Naive B cell (primary cell): ENCODE measurements at regions not wholly inside any gene's neighbourhood (a gene's known extent, or its start where the extent isn't known, plus 50 kb on each side); places are given as distances from the start of the nearest gene placed in this dataset.

Experiments used
- ATAC-seq, 2 donors: fragments of 150-1000 bp; cut with Tn5 transposase; 2 replicates each; pipeline ENCODE4 v1.10.0; 2021; ENCODE audit warnings: low read depth in 2 of 2, mild to moderate bottlenecking in 2 of 2, moderate library complexity in 2 of 2
- DNase-seq: peaks from one replicate; pipeline ENCODE4 v3.0.0; 2022
- H3K27ac Mint-ChIP-seq, 6 donors: one replicate each; pipeline ENCODE4 v1.8.0; 2020 to 2022; ENCODE audit warnings: mild to moderate bottlenecking in 6 of 6, mixed read lengths in 6 of 6, moderate library complexity in 5 of 6, inconsistent platforms in 2 of 6
- H3K27me3 Mint-ChIP-seq, 3 donors: one replicate each; pipeline ENCODE4 v1.8.0; 2021 to 2022; ENCODE audit warnings: mixed read lengths in 3 of 3, mild to moderate bottlenecking in 1 of 3
- H3K36me3 Mint-ChIP-seq, 2 donors: one replicate each; pipeline ENCODE4 v1.8.0; 2020 to 2022; ENCODE audit warnings: mixed read lengths in 2 of 2, inconsistent platforms in 1 of 2, mild to moderate bottlenecking in 1 of 2
- H3K4me1 Mint-ChIP-seq, 3 donors: one replicate each; pipeline ENCODE4 v1.8.0; 2020 to 2022; ENCODE audit warnings: mixed read lengths in 3 of 3, inconsistent platforms in 1 of 3, mild to moderate bottlenecking in 1 of 3, moderate library complexity in 1 of 3
- H3K4me3 Mint-ChIP-seq, 8 donors: one replicate each; pipeline ENCODE4 v1.8.0; 2020 to 2022; ENCODE audit warnings: mild to moderate bottlenecking in 8 of 8, mixed read lengths in 8 of 8, moderate library complexity in 8 of 8, inconsistent platforms in 2 of 8
- H3K9me3 Mint-ChIP-seq, 7 donors: one replicate each; pipeline ENCODE4 v1.8.0; 2020 to 2022; ENCODE audit warnings: mixed read lengths in 7 of 7, mild to moderate bottlenecking in 5 of 7, inconsistent platforms in 2 of 7, moderate library complexity in 1 of 7

- Mint-ChIP-seq H3K36me3 (no peaks in the 10 kb centered on the region), H3K9me3 (no peaks in the 10 kb centered on the region), H3K27ac (peak overlapping the region in 1 of 6 donors; percentile 8), H3K4me1 (peaks cover 0 to 9% (median 9%) of the 10 kb centered on the region in 3 donors), H3K4me3 (no peak overlapping the region), H3K27me3 (peaks cover 0 to 20% (median 11%) of the 10 kb centered on the region in 3 donors)
- ATAC-seq, result no peak
- no peak for DNase-seq
Measured at GRCh38 chr2:45263147-45263546, 253.9 kb upstream of the SIX2 start.

- H3K4me1 Mint-ChIP-seq, result peaks cover 0 to 9% (median 9%) of the 10 kb centered on the region in 3 donors
- no peak for ATAC-seq
- no peak for DNase-seq
- H3K9me3 Mint-ChIP-seq, result no peaks in the 10 kb centered on the region
- H3K36me3 Mint-ChIP-seq, result no peaks in the 10 kb centered on the region
- no peak overlapping the region for H3K27ac Mint-ChIP-seq
- H3K4me3 Mint-ChIP-seq, result peak overlapping the region in 1 of 8 donors; percentile 0
- H3K27me3 Mint-ChIP-seq, result peaks cover 0 to 15% (median 11%) of the 10 kb centered on the region in 3 donors
Measured at GRCh38 chr2:45261746-45262145, 252.5 kb upstream of the SIX2 start.

GRCh38 chr2:45260946-45261345 is 251.7 kb upstream of the SIX2 start:
- Mint-ChIP-seq H3K27me3 (peaks cover 0 to 15% (median 11%) of the 10 kb centered on the region in 3 donors), H3K4me1 (peaks cover 0 to 9% (median 9%) of the 10 kb centered on the region in 3 donors), H3K36me3 (no peaks in the 10 kb centered on the region), H3K4me3 (no peak overlapping the region), H3K27ac (no peak overlapping the region), H3K9me3 (no peaks in the 10 kb centered on the region)
- ATAC-seq, result no peak
- DNase-seq, result no peak

- H3K4me1 Mint-ChIP-seq, result peaks cover 0 to 9% (median 9%) of the 10 kb centered on the region in 3 donors
- H3K4me3 Mint-ChIP-seq, result no peak overlapping the region
- H3K36me3 Mint-ChIP-seq, result no peaks in the 10 kb centered on the region
Measured at GRCh38 chr2:45259547-45260160, 250.4 kb upstream of the SIX2 start.

GRCh38 chr2:45259138-45259537 is 249.9 kb upstream of the SIX2 start:
- H3K4me3 Mint-ChIP-seq, result no peak overlapping the region
- DNase-seq, result no peak
- no peak overlapping the region for H3K27ac Mint-ChIP-seq
- H3K4me1 Mint-ChIP-seq, result peaks cover 0 to 9% (median 9%) of the 10 kb centered on the region in 3 donors
- no peak for ATAC-seq
- peaks cover 0 to 15% (median 11%) of the 10 kb centered on the region in 3 donors for H3K27me3 Mint-ChIP-seq
- H3K36me3 Mint-ChIP-seq, result no peaks in the 10 kb centered on the region
- H3K9me3 Mint-ChIP-seq, result no peaks in the 10 kb centered on the region

More at GRCh38 chr2:45259547-45260160, 250.4 kb upstream of the SIX2 start:
- Mint-ChIP-seq H3K9me3 (no peaks in the 10 kb centered on the region), H3K27me3 (peaks cover 0 to 15% (median 11%) of the 10 kb centered on the region in 3 donors), H3K27ac (no peak overlapping the region)
- DNase-seq (no peak), ATAC-seq (no peak)

GRCh38 chr2:45258311-45258710 is 249.1 kb upstream of the SIX2 start:
- DNase-seq, result no peak
- no peak for ATAC-seq
- Mint-ChIP-seq H3K9me3 (no peaks in the 10 kb centered on the region), H3K27ac (peak overlapping the region in 1 of 6 donors; percentile 27), H3K27me3 (peaks cover 0 to 15% (median 11%) of the 10 kb centered on the region in 3 donors), H3K36me3 (no peaks in the 10 kb centered on the region), H3K4me3 (no peak overlapping the region), H3K4me1 (peaks cover 0 to 9% (median 8%) of the 10 kb centered on the region in 3 donors)

- DNase-seq (no peak), ATAC-seq (no peak)
- Mint-ChIP-seq H3K36me3 (no peaks in the 10 kb centered on the region), H3K9me3 (no peaks in the 10 kb centered on the region), H3K27ac (no peak overlapping the region), H3K4me3 (no peak overlapping the region), H3K27me3 (peaks cover 0 to 12% (median 6%) of the 10 kb centered on the region in 3 donors), H3K4me1 (peaks cover 0 to 5% (median 3%) of the 10 kb centered on the region in 3 donors)
Measured at GRCh38 chr2:45257820-45258219, 248.6 kb upstream of the SIX2 start.

- DNase-seq (no peak), ATAC-seq (no peak)
- no peak overlapping the region for H3K4me3 Mint-ChIP-seq
- peak overlapping the region in 1 of 6 donors; percentile 66 for H3K27ac Mint-ChIP-seq
- no peaks in the 10 kb centered on the region for H3K9me3 Mint-ChIP-seq
- H3K36me3 Mint-ChIP-seq, result no peaks in the 10 kb centered on the region
- H3K27me3 Mint-ChIP-seq, result peaks cover 0 to 6% (median 0%) of the 10 kb centered on the region in 3 donors
- no peaks in the 10 kb centered on the region for H3K4me1 Mint-ChIP-seq
Measured at GRCh38 chr2:45256867-45257641, 247.8 kb upstream of the SIX2 start.

GRCh38 chr2:45256173-45256866 is 247.1 kb upstream of the SIX2 start:
- DNase-seq, result no peak
- no peaks in the 10 kb centered on the region for H3K9me3 Mint-ChIP-seq
- no peak for ATAC-seq
- peak overlapping the region in 1 of 6 donors; percentile 66 for H3K27ac Mint-ChIP-seq
- H3K4me3 Mint-ChIP-seq, result no peak overlapping the region
- peaks cover 0 to 6% (median 0%) of the 10 kb centered on the region in 3 donors for H3K27me3 Mint-ChIP-seq
- H3K4me1 Mint-ChIP-seq, result no peaks in the 10 kb centered on the region
- no peaks in the 10 kb centered on the region for H3K36me3 Mint-ChIP-seq

- DNase-seq, result no peak
- Mint-ChIP-seq H3K9me3 (no peaks in the 10 kb centered on the region), H3K4me1 (no peaks in the 10 kb centered on the region), H3K27ac (no peak overlapping the region), H3K4me3 (no peak overlapping the region), H3K36me3 (no peaks in the 10 kb centered on the region), H3K27me3 (no peaks in the 10 kb centered on the region)
- ATAC-seq, result no peak
Measured at GRCh38 chr2:45255563-45255962, 246.3 kb upstream of the SIX2 start.

- Mint-ChIP-seq H3K27ac (no peak overlapping the region), H3K36me3 (no peaks in the 10 kb centered on the region), H3K4me3 (no peak overlapping the region), H3K4me1 (no peaks in the 10 kb centered on the region), H3K27me3 (peaks cover 0 to 6% (median 3%) of the 10 kb centered on the region in 3 donors), H3K9me3 (peaks cover 0 to 4% (median 0%) of the 10 kb centered on the region in 7 donors)
- ATAC-seq, result no peak
- DNase-seq, result no peak
Measured at GRCh38 chr2:45254025-45254424, 244.8 kb upstream of the SIX2 start.

GRCh38 chr2:45253151-45253550 is 243.9 kb upstream of the SIX2 start:
- Mint-ChIP-seq H3K27me3 (peaks cover 0 to 15% (median 3%) of the 10 kb centered on the region in 3 donors), H3K4me3 (no peak overlapping the region), H3K36me3 (no peaks in the 10 kb centered on the region), H3K27ac (no peak overlapping the region), H3K4me1 (no peaks in the 10 kb centered on the region), H3K9me3 (peaks cover 0 to 5% (median 0%) of the 10 kb centered on the region in 7 donors)
- DNase-seq (no peak), ATAC-seq (no peak)

GRCh38 chr2:45250176-45250575 is 240.9 kb upstream of the SIX2 start:
- Mint-ChIP-seq H3K27ac (peak overlapping the region in 1 of 6 donors; percentile 36), H3K27me3 (peaks cover 0 to 15% (median 3%) of the 10 kb centered on the region in 3 donors), H3K4me3 (no peak overlapping the region), H3K4me1 (no peaks in the 10 kb centered on the region), H3K9me3 (peaks cover 0 to 5% (median 0%) of the 10 kb centered on the region in 7 donors), H3K36me3 (no peaks in the 10 kb centered on the region)
- ATAC-seq, result no peak
- DNase-seq, result no peak
